IMR-90 (cell line): ENCODE measurements at regions not wholly inside any gene's neighbourhood (a gene's known extent, or its start where the extent isn't known, plus 50 kb on each side); places are given as distances from the start of the nearest gene placed in this dataset.

Source experiments
- ATAC-seq: fragments of 200-7000 bp; cut with Tn5 transposase; 2 replicates; pipeline ENCODE4 v1.9.1; 2020; ENCODE audit warnings: low read depth, mild to moderate bottlenecking, moderate library complexity
- BruUV-seq: library from RNA; stranded (reverse); fragments of 400-500 nt; replicated peaks from 2 replicates; lab custom pipeline; 2021; lab: Mats Ljungman, UMichigan
- CTCF ChIA-PET: fragments of 300-600 bp; formaldehyde crosslinking; extraction: SDS; loops from one replicate; lab custom pipeline; 2021; ENCODE audit warnings: antibody characterized with exemption; lab: Yijun Ruan, JAX
- POLR2A ChIA-PET: fragments of 300-600 bp; sonication (Branson Sonifier 250); formaldehyde crosslinking; loops from one replicate; lab custom pipeline; 2022; ENCODE audit warnings: antibody characterized with exemption; ENCODE audit not compliant: unreplicated experiment; lab: Charles Lee
- DNase-seq: peaks from one replicate; pipeline ENCODE4 v3.0.0; 2013
- H2AFZ ChIP-seq: replicated peaks from 2 replicates; pipeline ENCODE3; 2013; ENCODE audit warnings: low read length, mild to moderate bottlenecking; ENCODE audit not compliant: poor library complexity
- H2AK5ac ChIP-seq: 2 replicates; pipeline ENCODE4 v1.6.1; 2013; ENCODE audit warnings: low read depth, low read length, inconsistent platforms
- H2AK9ac ChIP-seq: replicated peaks from 2 replicates; pipeline ENCODE3; 2013; ENCODE audit warnings: mild to moderate bottlenecking, low read depth, low read length, moderate library complexity; ENCODE audit not compliant: poor library complexity
- H2BK120ac ChIP-seq: 2 replicates; pipeline ENCODE4 v1.6.1; 2013; ENCODE audit warnings: low read depth, low read length, inconsistent platforms
- H2BK15ac ChIP-seq: 3 replicates; pipeline ENCODE4 v1.6.1; 2013; ENCODE audit warnings: low read depth, low read length, inconsistent platforms
- H2BK20ac ChIP-seq: 2 replicates; pipeline ENCODE4 v1.6.1; 2013; ENCODE audit warnings: low read depth, mild to moderate bottlenecking, inconsistent platforms, low read length, moderate library complexity
- H2BK5ac ChIP-seq: 2 replicates; pipeline ENCODE4 v1.6.1; 2013; ENCODE audit warnings: mild to moderate bottlenecking, low read depth, low read length, inconsistent platforms; ENCODE audit not compliant: poor library complexity, severe bottlenecking
- H3K14ac ChIP-seq: replicated peaks from 2 replicates; pipeline ENCODE4 v1.6.1; 2013; ENCODE audit warnings: low read depth, low read length, inconsistent platforms
- H3K18ac ChIP-seq: 2 replicates; pipeline ENCODE4 v1.6.1; 2013; ENCODE audit warnings: low read depth, low read length, control low read depth
- H3K23ac ChIP-seq: 2 replicates; pipeline ENCODE4 v1.6.1; 2013; ENCODE audit warnings: low read depth, low read length, inconsistent platforms
- H3K27ac ChIP-seq: 2 replicates; pipeline ENCODE4 v1.5.1; 2013; ENCODE audit warnings: mild to moderate bottlenecking, control low read depth, low read length; ENCODE audit not compliant: insufficient read depth
- H3K27me3 ChIP-seq: 2 replicates; pipeline ENCODE4 v1.6.1; 2013; ENCODE audit warnings: low read length; ENCODE audit not compliant: control insufficient read depth, insufficient read depth
- H3K36me3 ChIP-seq: 2 replicates; pipeline ENCODE4 v1.6.1; 2013; ENCODE audit warnings: low read length, mixed read lengths; ENCODE audit not compliant: control insufficient read depth, insufficient read depth
- H3K4ac ChIP-seq: 2 replicates; pipeline ENCODE4 v1.6.1; 2013; ENCODE audit warnings: low read depth, low read length, inconsistent platforms
- H3K4me1 ChIP-seq: 2 replicates; pipeline ENCODE4 v1.6.1; 2013; ENCODE audit warnings: low read length, mixed read lengths; ENCODE audit not compliant: control insufficient read depth, insufficient read depth
- H3K4me2 ChIP-seq: 2 replicates; pipeline ENCODE4 v1.6.1; 2013; ENCODE audit warnings: low read depth, mild to moderate bottlenecking, control low read depth, low read length, moderate library complexity
- H3K4me3 ChIP-seq: 2 replicates; pipeline ENCODE4 v1.5.1; 2013; ENCODE audit warnings: low read depth, mild to moderate bottlenecking, control low read depth, low read length, moderate library complexity; ENCODE audit not compliant: insufficient read depth
- H3K56ac ChIP-seq: 2 replicates; pipeline ENCODE4 v1.6.1; 2013; ENCODE audit warnings: low read length, inconsistent platforms; ENCODE audit not compliant: insufficient read depth; ENCODE audit errors: extremely low read depth
- H3K79me1 ChIP-seq, 2 experiments: 2 replicates each; pipeline ENCODE4 v1.6.1; 2013; ENCODE audit warnings: low read length in 2 of 2, inconsistent platforms in 1 of 2, low read depth in 1 of 2
- H3K9ac ChIP-seq: 2 replicates; pipeline ENCODE4 v1.6.1; 2013; ENCODE audit warnings: low read depth, low read length, control low read depth
- H3K9me1 ChIP-seq: 2 replicates; pipeline ENCODE4 v1.6.1; 2013; ENCODE audit warnings: low read length, inconsistent platforms; ENCODE audit not compliant: insufficient read depth
- H3K9me3 ChIP-seq: 2 replicates; pipeline ENCODE4 v1.6.1; 2013; ENCODE audit warnings: low read length; ENCODE audit not compliant: control insufficient read depth, insufficient read depth
- H4K20me1 ChIP-seq: 2 replicates; pipeline ENCODE4 v1.6.1; 2013; ENCODE audit warnings: low read length, inconsistent platforms; ENCODE audit not compliant: insufficient read depth
- H4K5ac ChIP-seq: 2 replicates; pipeline ENCODE4 v1.6.1; 2013; ENCODE audit warnings: mild to moderate bottlenecking, low read depth, low read length, control low read depth
- H4K8ac ChIP-seq, 2 experiments: 2 replicates each; pipeline ENCODE4 v1.6.1; 2013; ENCODE audit warnings: low read depth in 2 of 2, low read length in 2 of 2, control low read depth in 1 of 2, inconsistent platforms in 1 of 2
- H4K91ac ChIP-seq: 2 replicates; pipeline ENCODE4 v1.6.1; 2013; ENCODE audit warnings: low read depth, low read length, inconsistent platforms; ENCODE audit not compliant: insufficient read depth
- CHD1 ChIP-seq: IDR thresholded peaks from 2 replicates; pipeline ENCODE4 v1.6.1; 2012; ENCODE audit warnings: low read depth, low read length, improper control_type of control experiment
- MXI1 ChIP-seq: IDR thresholded peaks from 2 replicates; pipeline ENCODE4 v1.6.1; 2012; ENCODE audit warnings: low read depth, mild to moderate bottlenecking, low read length, moderate library complexity, borderline replicate concordance
- WGBS, 2 experiments: methylation state at CpG; one replicate each; pipeline versions ENCODE4 v1.1.5 to v1.1.7; 2013; ENCODE audit warnings: missing lambda C conversion rate in 2 of 2; ENCODE audit not compliant: insufficient read length in 1 of 2; ENCODE audit errors: extremely low coverage in 2 of 2; 5-methylcytosine and 5-hydroxymethylcytosine counted together
- dilution Hi-C: fragments of 300-500 bp; cut with HindIII; formaldehyde crosslinking; loops from one replicate; pipeline ENCODE4 v1.14.3; 2018; ENCODE audit warnings: low sequenced_read_pairs; ENCODE audit not compliant: unreplicated experiment
- in situ Hi-C: fragments of 300-500 bp; cut with MboI; formaldehyde crosslinking; loops from 3 replicates; pipeline ENCODE4 v1.14.3; 2019; ENCODE audit warnings: low sequenced_read_pairs, inconsistent platforms, mixed read lengths
- intact Hi-C: fragments of 100-400 bp; cut with micrococcal nuclease; formaldehyde crosslinking; loops from 2 replicates; pipeline ENCODE4 v1.10.0; 2022

GRCh38 chr2:104570259-104570658, 283.7 kb upstream of the POU3F3 start:
- Histone ChIP-seq H2AK5ac (no peak overlapping the region), H3K18ac (no peak overlapping the region), H3K36me3 (no peaks in the 10 kb centered on the region), H3K23ac (no peak overlapping the region), H3K27me3 (no peaks in the 10 kb centered on the region), H2BK120ac (no peak overlapping the region), H4K20me1 (no peaks in the 10 kb centered on the region), H2AFZ (no peak overlapping the region), H3K4me1 (no peaks in the 10 kb centered on the region), H3K79me1 (no peaks in the 10 kb centered on the region), H3K9me1 (no peaks in the 10 kb centered on the region), H2BK5ac (no peak overlapping the region), H2AK9ac (no peak overlapping the region), H4K91ac (no peak overlapping the region), H3K4ac (no peak overlapping the region), H3K4me2 (no peak overlapping the region), H3K4me3 (no peak overlapping the region), H3K9ac (no peak overlapping the region), H3K14ac (no peak overlapping the region), H3K9me3 (peaks cover 20% of the 10 kb centered on the region), H3K56ac (no peak overlapping the region), H3K27ac (no peak overlapping the region), H2BK20ac (no peak overlapping the region), H4K8ac (no peak overlapping the region), H2BK15ac (no peak overlapping the region), H4K5ac (no peak overlapping the region)
- ChIA-PET CTCF (no interaction called here), POLR2A (no interaction called here)
- intact Hi-C loops (no loop called here), dilution Hi-C loops (no loop called here), in situ Hi-C loops (no loop called here)
- TF ChIP-seq MXI1, result no peak
- TF ChIP-seq CHD1, result no peak
- BruUV-seq, result no TSS peak
- DNase-seq (no peak), ATAC-seq (no peak)
- no CpG with 5 or more reads among the region's 2 CpGs for WGBS, 2 experiments
